ENCODE measurements at regions not wholly inside any gene's neighbourhood (a gene's known extent, or its start where the extent isn't known, plus 50 kb on each side); places are given as distances from the start of the nearest gene placed in this dataset.
"Not testable (repeated sequence)": the region's sequence is repeated elsewhere in the genome, so short reads cannot be mapped to it uniquely, and the experiment has no call there.

DNA sequence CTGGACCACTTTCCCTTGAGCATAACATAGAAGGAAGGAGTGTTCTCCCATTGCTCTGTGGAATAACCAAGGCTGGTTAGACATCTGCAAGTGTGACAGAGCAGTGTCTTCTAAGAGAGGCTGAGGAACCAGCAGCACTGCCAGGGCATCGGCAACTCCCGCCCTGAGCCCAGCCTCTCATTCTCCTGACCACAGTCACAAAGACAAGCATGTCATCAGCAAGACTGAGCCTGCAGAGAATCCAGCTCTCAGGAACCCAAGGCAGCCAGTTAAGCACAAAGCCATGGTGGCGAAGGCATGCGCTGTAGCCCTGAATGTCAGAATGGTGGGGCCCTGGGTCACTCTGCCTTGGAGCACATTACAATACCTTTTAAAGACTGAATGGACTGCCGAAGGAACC, 253.9 kb downstream of the AGTPBP1 start:
- no peak for DNase-seq

- DNase-seq = no peak
Observed at GRCh38 chr9:85484235-85484634, 257.5 kb downstream of the AGTPBP1 start.

GRCh38 chr9:85483208-85483607, 258.5 kb downstream of the AGTPBP1 start:
- no peak for DNase-seq

DNA sequence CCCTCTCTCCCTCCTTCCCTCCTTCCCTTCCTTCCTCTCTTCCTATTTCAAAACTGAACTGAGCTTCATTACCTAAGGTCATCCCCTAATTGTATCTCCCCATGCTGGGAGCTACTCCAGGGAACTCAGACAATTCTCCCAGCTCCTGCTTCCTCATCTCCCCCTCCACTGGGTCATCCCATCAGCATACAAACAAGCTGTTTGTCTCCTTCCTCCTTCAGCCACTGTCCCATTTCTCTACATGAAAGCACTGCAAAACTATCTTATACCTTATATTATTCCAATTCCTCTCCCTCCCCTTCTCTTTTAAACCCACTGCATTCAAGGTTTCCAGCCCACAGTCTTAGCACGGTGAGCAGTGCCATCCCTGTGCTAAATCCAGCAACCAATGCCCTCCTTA, 262.4 kb downstream of the AGTPBP1 start:
- DNase-seq = no peak

DNA sequence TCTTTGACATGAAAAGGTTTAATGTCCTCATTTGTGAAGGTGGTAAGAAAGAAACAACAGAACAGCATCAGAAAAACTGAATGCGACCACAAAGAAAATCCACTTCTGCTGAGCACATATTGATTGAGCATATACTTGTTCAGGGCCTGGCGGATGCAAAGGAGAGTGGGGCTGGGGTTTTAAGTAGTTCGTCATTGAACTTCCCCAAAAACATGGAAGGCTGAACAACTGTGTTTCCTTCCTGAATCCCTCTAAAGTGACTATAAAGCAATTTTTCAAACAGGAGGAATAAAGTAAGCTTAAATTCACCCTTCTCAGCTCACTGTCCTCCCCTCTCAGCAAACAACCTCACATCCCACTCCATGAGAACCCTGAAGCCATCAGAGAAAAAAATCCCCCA, 262.9 kb downstream of the AGTPBP1 start:
- DNase-seq = no peak

GRCh38 chr9:85474896-85475295, 266.9 kb downstream of the AGTPBP1 start:
- DNase-seq = not testable (repeated sequence)

GRCh38 chr9:85471791-85472190, 270.0 kb downstream of the AGTPBP1 start:
- DNase-seq = no peak

- DNase-seq = no peak
Observed at GRCh38 chr9:85469041-85469440, 272.7 kb downstream of the AGTPBP1 start.

DNA sequence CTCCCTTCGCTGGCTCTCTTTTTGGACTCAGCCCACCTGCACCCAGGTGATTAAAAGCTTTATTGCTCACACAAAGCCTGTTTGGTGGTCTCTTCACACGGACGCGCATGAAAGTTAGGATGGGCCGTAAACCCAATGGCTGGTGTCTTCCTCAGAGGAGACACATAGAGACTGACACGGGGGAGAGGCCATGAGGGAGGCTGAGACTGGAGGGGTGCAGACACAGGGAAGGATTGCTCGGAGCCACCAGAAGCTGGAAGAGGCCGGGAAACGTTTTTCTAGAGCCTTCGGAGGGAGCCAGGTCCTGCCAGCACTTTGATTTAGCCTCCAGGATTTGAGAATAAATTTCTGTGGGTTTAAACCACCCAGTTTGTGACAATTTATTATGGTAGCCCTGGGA, 274.9 kb downstream of the AGTPBP1 start:
- no peak for DNase-seq

GRCh38 chr9:85458114-85458864, 283.5 kb downstream of the AGTPBP1 start:
- DNase-seq = not testable (repeated sequence)

DNA sequence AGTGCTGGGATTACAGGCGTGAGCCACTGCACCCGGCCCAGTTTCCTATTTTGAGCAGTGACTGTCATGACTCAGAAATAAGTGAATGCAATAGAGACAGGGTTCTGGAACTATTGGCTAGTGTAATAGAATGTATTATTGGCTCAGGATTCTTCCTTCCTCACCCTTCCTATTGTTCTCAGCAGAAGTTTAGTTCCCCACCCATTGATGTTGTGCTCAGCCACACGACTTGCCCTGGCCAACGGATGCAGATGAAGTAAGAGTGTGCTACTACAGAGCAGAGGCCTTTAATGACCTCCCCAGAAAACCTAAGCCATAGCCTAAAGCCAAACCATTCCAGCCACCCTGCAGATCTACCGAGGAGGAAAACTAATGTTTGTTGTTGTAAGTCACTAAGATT, 287.9 kb downstream of the AGTPBP1 start:
- DNase-seq = no peak

GRCh38 chr9:85452841-85453240, 288.9 kb downstream of the AGTPBP1 start:
- no peak for DNase-seq

- DNase-seq = no peak
Observed at GRCh38 chr9:85451680-85452079, 290.1 kb downstream of the AGTPBP1 start.

DNA sequence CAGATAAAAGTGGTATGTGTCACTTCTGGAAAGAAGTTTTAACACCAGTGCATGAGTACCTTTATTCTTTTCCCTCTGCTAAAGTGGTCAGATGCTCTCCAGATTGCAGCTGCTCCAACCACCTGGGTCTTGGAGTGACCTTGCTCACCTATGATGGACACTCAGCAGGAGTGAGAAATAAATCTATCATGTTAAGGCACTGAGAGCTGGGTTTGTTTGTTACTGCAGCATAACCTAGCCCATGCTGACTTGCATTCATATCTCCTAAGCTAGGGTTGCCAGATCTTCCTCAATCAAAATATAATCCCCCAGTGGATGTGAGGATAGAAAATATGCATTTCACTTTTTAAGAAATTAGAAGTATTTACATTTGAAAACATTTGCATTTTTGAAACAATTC, 295.9 kb downstream of the AGTPBP1 start:
- DNase-seq = no peak

GRCh38 chr9:85444243-85444642, 297.5 kb downstream of the AGTPBP1 start:
- DNase-seq = no peak

DNA sequence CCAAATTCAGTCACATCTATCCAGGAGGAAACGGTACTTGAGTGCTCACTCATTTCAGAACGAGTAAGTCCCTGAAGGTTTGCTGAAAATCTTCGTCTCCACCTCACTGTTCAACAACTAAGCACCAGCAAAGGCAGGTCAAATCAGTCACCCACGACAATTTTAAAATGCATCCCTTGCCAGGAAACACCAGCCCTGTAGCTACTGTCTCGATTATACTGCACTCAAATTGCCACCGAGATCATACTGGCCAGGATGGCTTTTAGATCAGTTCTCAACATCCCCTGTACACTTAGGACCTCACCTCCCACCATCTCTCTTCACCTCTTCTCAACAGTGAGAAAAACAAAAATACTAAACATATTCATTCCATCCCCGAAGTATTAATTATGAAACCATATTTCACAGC, 298.6 kb downstream of the AGTPBP1 start:
- DNase-seq = no peak

- DNase-seq = no peak
Observed at GRCh38 chr9:85439791-85440190, 302.0 kb downstream of the AGTPBP1 start.

GRCh38 chr9:85433956-85434355, 307.8 kb downstream of the AGTPBP1 start:
- DNase-seq = not testable (repeated sequence)

DNA sequence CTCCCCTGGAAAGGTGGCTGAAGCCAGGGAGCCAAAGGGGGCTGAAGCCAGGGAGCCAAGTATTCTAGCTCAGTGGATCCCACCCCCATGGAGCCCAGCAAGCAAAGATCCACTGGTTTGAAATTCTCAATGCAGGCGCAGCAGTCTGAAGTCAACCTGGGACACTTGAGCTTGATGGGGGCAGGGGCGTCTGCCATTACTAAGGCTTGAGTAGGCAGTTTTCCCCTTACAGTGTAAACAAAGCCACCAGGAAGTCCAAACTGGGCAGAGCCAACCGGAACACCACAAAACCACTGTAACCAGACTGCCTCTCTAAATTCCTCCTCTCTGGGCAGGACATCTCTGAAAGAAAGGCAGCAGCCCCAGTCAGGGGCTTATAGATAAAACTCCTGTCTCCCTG, 308.2 kb downstream of the AGTPBP1 start:
- not testable (repeated sequence) for DNase-seq

- no peak for DNase-seq
Observed at GRCh38 chr9:85433046-85433445, 308.7 kb downstream of the AGTPBP1 start.

- no peak for DNase-seq
Observed at GRCh38 chr9:85432599-85432998, 309.2 kb downstream of the AGTPBP1 start.

DNA sequence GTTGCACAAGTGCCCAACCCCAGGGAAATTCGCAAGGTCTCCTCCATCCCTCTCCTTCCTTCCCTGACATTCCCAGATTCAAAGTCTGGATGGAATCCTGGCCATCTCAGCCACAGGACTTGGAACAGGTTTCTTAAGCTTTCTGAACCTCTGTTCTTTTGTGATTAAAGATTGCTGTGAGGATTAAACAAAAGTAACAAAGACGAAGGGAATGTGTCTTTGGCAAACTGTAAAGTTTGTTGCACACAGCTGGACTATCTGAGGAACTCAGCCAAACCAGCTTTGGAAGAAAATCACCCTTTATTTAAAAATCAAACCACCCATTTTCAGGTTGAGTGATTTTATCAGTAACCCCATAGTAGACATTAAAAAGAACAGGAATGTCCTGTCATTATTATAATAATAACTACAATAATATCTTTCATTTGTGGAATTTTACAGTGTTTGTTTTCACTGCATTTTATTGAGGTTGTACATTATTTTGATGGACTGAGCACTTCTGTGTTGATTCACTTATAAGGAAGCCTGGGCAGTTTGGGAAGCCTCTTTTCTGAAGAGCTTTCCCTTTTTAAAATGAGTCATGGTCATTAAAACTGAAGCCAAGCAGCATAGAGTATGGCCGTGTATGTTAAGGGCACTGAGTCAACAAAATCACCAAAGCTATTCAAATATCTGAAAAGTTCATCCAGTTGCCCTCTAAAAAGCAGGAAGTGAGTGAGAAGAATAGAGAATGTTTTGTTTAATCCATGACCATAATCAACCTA, 310.2 kb downstream of the AGTPBP1 start:
- no peak for DNase-seq

- no peak for DNase-seq
Observed at GRCh38 chr9:85430659-85431338, 311.0 kb downstream of the AGTPBP1 start.

DNA sequence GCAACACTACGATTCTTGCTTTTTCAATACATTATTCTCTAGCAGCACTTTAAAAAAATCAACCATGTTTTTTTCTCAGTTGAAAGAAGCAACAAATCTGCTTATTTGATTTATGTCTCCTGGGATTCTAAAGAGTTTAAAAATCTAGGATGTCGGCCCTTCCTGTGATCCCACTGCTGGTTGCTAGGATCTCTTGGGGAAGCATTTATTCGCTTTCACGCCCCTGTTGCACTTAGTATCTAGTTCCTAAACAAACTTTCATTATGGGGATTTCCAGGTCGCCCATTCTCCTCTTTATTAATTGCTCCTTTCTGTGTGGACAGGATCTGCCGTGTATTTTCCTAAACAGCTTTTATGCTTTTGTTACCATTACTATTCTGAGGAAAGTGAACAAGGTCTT, 313.5 kb downstream of the AGTPBP1 start:
- no peak for DNase-seq

Measured in activated CD8-positive, alpha-beta memory T cell treated with anti-CD3 and anti-CD28 coated beads, Interleukin-2, amount 50 U/mL, for 48 hours (primary cell).